ENCODE measurements at regions not wholly inside any gene's neighbourhood (a gene's known extent, or its start where the extent isn't known, plus 50 kb on each side); places are given as distances from the start of the nearest gene placed in this dataset.

DNA sequence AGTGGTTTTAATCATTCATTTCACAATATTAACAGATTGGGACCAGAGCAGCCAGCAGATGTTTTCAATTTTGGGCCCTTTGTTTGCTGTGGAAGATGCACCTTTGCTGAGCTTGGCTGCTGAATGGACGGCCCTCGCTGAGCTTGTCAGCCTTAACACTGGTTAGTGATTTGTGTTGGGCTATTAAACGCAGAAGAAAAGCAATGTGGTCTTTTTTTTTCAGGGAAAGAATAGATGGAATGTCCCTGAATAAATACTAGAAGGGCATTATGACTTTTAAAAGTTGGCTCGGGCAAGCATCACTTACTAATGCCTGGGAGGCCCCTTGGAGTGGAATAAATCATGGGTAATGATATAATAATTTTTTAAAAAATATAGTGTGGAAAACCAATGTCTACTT lies 297.0 kb downstream of the MAP2K6 start:
- intact Hi-C loops (cut with DNase I): no loop called here
- DNase-seq: no peak

DNA sequence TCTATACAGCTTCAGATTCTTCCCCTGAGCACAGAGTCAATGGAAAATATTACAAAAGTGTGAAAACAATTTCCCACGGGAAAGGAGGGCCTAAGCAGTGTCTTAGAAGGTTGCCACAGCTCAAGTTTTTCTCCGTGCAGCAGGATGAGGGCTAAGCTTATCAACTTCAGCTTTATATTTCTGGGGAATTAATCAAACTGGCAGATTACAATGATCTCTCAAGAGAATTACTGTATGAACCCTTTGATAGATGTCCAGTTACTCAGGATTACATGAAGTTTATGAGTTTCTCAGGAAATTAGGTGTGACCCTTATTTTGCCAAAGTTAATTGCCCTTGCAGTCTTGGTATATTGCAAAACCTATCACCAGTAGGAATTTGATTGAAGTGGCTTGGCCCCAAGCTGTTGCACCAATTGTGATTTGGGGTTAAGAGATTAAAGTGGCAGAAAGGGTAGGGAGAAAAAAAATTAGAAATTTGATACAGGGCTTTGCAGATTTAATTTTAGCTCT lies 298.4 kb downstream of the MAP2K6 start:
- DNase-seq: no peak
- intact Hi-C loops (cut with DNase I): no loop called here

GRCh38 chr17:69713815-69714214 lies 299.3 kb downstream of the MAP2K6 start:
- intact Hi-C loops (cut with DNase I): no loop called here

GRCh38 chr17:69714669-69715068 lies 300.2 kb downstream of the MAP2K6 start:
- intact Hi-C loops (cut with DNase I): no loop called here
- DNase-seq: no peak

More at GRCh38 chr17:69713815-69714214, 299.3 kb downstream of the MAP2K6 start:
- no peak for DNase-seq

- no peak for DNase-seq
- intact Hi-C loops (cut with DNase I): no loop called here
Observed at GRCh38 chr17:69715656-69716055, 301.2 kb downstream of the MAP2K6 start.

GRCh38 chr17:69716556-69716955 lies 302.1 kb downstream of the MAP2K6 start:
- intact Hi-C loops (cut with DNase I): no loop called here
- DNase-seq: peak in 1 of 42 donors; percentile 4

DNA sequence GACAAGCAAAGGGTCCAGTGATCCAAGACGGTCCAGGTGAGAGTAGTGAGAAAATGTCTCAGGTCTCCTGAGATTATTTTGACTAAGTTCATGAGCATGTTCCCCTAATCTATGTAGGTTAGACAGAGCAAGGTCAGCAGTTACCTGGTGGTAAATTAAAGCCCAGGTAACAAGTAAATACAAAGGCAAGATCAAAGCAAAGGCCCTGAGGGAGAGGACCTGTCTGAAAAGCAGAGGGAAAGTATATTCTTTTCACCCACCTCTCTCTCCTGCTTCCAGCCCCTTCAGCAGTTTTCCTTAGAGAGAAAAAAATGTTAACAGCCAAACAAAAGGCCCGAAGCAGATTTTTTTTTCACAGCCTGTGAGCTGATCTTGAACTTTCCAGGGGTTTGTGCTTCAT lies 302.7 kb downstream of the MAP2K6 start:
- intact Hi-C loops (cut with DNase I): no loop called here
- DNase-seq: no peak

- intact Hi-C loops (cut with DNase I): no loop called here
- no peak for DNase-seq
Observed at GRCh38 chr17:69717819-69718218, 303.3 kb downstream of the MAP2K6 start.

- intact Hi-C loops (cut with DNase I): no loop called here
- DNase-seq: no peak
Observed at GRCh38 chr17:69719474-69720048, 305.1 kb downstream of the MAP2K6 start.

GRCh38 chr17:69722518-69722917 lies 308.0 kb downstream of the MAP2K6 start:
- intact Hi-C loops (cut with DNase I): no loop called here
- no peak for DNase-seq

GRCh38 chr17:69723316-69723715 lies 308.8 kb downstream of the MAP2K6 start:
- intact Hi-C loops (cut with DNase I): no loop called here
- DNase-seq: no peak

GRCh38 chr17:69723741-69724140 lies 309.2 kb downstream of the MAP2K6 start:
- DNase-seq: no peak
- intact Hi-C loops (cut with DNase I): no loop called here

- no peak for DNase-seq
- intact Hi-C loops (cut with DNase I): no loop called here
Observed at GRCh38 chr17:69724238-69724637, 309.7 kb downstream of the MAP2K6 start.

DNA sequence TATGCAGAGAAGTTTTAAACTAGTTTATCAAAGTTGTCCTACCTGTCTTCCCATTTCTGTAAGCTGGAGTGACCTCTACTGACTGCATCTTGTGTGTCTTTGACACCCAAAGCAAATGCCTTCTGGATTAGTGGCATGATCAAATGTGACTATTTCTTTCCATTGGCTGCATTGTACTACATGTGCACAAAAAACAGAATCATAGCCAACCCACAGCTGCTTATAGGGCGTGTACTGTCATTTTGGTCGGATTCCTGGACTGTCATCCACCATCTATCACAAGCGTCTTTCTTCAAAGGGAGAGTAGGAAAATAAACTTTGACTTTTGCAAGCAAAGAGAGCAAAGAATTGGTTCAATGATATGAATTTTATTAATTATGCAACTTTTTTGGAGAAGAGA lies 310.6 kb downstream of the MAP2K6 start:
- no peak for DNase-seq
- intact Hi-C loops (cut with DNase I): no loop called here

- DNase-seq: no peak
- intact Hi-C loops (cut with DNase I): no loop called here
Observed at GRCh38 chr17:69728816-69729215, 314.3 kb downstream of the MAP2K6 start.

GRCh38 chr17:69729944-69730343 lies 315.4 kb downstream of the MAP2K6 start:
- intact Hi-C loops (cut with DNase I): no loop called here
- no peak for DNase-seq

DNA sequence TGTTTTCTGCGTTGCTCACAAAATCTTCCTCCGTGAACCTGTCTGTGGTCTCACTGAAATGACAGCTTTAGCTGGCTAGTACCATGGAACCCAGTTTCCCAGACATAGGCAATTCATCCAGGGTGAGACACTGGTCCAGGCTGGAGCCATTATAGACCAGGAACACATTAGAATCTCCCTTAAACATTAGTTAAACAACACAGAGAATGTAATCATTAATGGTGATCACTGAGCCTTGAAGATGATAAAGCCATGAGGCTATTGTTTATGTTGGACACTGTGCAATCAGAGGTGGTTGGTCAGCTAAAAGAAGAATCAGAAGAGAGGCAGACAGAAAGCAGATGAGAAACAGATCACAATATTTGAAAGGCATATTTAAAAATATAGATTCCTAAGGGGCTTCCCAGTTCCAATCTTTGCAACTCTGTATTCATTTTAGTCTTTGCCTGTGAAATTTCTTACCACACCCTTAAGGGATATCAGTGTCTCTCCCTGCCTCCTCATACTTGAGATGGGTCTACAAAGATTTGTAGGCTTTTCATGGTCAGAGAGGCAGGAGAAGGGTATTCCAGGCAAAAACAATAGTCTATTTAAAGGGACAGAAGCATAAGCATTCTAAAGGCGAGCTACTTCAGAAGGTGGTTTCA lies 317.9 kb downstream of the MAP2K6 start:
- intact Hi-C loops (cut with DNase I): no loop called here
- no peak for DNase-seq

DNA sequence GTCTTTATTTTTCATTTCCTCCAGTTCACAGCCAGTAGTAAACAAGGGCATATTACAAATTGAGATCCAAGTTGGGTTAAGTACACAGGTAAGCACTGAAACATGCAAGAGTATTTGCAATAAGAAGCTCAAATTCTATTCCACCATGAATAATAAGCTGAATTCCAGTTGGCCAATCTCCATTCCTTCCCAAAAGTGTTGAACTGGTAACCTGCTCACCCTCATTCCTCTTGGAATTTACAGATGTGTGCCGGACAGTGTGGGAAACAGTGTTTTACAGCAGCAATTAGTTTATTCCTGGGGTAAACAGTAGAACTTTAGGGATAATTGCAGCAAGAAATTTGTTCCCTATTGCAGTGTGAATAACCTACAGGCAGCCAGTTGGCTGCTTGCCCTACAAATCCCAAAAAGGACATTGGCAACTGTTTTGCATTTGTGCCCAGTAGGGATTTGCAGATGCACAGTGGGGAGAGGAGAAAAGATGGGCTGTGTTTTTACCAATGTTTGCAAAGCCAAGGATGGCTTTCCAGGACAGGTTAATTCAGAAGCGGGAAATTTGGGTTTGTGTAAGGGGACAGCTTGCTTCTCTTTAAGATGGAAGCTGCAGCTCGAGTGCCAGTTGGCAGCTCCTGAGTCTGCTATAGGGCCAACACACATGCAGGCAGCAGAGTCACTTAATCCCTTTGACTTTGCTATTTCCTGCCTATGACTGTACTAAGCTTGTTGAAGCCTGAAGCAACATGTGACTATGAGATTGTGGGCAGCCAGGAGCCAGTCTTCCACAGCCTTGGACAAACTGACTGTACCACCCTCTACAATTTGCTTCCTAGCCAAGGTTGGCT lies 318.9 kb downstream of the MAP2K6 start:
- peak in 4 of 42 donors; percentile 2 to 37 (median 4) for DNase-seq
- intact Hi-C loops (cut with DNase I): no loop called here

GRCh38 chr17:69734656-69735055 lies 320.2 kb downstream of the MAP2K6 start:
- intact Hi-C loops (cut with DNase I): no loop called here
- no peak for DNase-seq

DNA sequence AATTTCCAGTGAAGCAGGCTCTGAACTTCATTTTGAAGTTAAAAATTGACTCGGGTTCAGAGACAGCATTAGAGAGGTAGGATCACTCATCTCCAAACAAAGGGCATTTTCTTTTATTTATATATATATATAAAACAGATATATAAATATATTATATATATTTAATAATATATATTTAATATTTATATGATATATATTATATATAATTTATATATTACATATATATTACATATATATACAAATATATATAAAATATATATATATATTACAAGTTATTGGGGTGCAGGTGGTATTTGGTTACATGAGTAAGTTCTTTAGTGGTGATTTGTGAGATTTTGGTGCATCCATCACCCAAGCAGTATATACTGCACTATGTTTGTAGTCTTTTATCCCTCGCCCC lies 320.8 kb downstream of the MAP2K6 start:
- no peak for DNase-seq
- intact Hi-C loops (cut with DNase I): no loop called here

Measured in head of caudate nucleus (tissue), 42 donors.